OCI-LY7 (cell line): ENCODE measurements at regions not wholly inside any gene's neighbourhood (a gene's known extent, or its start where the extent isn't known, plus 50 kb on each side); places are given as distances from the start of the nearest gene placed in this dataset.

Experiments
- CTCF ChIP-seq: fragments of 200-600 bp; sonication (generic); conservative IDR thresholded peaks from 2 replicates; pipeline ENCODE4 v1.5.1; 2014; ENCODE audit warnings: mild to moderate bottlenecking, antibody characterized with exemption, low read length, moderate library complexity, mixed read lengths
- EZH2phosphoT487 ChIP-seq: fragments of 200-600 bp; sonication (generic); IDR thresholded peaks from 2 replicates; pipeline ENCODE4 v1.6.1; 2018; ENCODE audit warnings: low read depth, borderline replicate concordance, mild to moderate bottlenecking, mixed run types, antibody characterized with exemption, low read length, moderate library complexity, mixed read lengths

DNA sequence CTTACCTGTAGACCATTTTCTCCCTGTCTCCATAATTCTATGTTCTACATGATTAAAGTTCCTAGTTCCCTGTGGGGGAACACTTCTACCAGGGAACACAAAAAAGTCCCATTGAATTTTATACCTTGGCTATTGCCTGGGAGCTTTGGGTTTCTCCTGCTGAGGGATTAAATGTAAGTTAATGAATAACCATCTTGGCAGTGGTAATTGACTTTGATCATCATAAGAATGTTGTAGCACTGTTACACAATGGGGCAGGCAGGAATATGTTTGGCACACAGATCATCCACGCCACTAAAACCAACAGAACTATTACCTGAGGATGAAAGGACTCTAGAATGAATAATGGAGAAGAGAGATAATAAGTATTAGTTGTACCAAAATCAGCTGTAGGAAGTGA, 1106.2 kb upstream of the GJE1 start:
- TF ChIP-seq CTCF (no peak), EZH2phosphoT487 (no peak)
